Fibroblast of skin of back (primary cell): ENCODE measurements at regions not wholly inside any gene's neighbourhood (a gene's known extent, or its start where the extent isn't known, plus 50 kb on each side); places are given as distances from the start of the nearest gene placed in this dataset.

Source experiments
- DNase-seq: peaks from one replicate; pipeline ENCODE4 v3.0.0-alpha.2; 2013

DNA sequence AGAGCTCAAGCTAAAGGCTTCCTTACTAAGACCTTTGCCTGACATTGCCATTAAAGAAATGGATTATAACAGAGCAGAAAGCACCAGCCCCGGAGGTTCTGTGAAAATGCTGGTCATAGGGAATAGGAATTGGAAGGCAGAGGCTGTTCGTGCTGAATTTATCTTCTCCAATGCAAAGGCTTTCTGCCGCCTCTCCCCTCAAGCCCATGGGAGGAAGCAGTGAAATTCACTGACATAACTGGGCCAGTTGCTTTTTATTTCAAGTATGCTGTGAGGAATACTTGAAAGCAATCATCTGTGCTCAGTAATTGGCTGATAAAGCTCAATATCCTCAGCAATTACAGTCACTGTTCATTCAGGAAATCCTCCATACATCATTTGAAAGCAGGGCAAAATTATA lies 85.4 kb upstream of the LINC00305 start:
- DNase-seq = no peak

DNA sequence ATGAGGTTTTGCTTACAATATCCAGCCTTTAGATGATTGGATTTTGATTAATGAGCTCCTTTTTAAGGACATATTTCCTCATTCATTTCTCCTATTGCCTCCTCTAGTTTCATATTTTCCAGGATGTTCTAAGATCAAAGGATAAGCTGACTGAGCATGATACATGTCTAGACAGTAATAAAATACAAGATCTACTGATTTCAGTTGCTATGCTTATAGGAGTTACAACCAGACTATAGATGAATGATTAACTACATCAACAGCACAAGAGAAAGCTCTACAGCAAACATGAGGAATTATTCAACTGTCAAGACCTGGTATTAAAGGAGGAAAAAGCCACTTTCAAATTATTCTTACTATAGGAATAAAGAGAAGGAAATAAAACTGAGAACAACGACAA lies 85.0 kb upstream of the LINC00305 start:
- no peak for DNase-seq

DNA sequence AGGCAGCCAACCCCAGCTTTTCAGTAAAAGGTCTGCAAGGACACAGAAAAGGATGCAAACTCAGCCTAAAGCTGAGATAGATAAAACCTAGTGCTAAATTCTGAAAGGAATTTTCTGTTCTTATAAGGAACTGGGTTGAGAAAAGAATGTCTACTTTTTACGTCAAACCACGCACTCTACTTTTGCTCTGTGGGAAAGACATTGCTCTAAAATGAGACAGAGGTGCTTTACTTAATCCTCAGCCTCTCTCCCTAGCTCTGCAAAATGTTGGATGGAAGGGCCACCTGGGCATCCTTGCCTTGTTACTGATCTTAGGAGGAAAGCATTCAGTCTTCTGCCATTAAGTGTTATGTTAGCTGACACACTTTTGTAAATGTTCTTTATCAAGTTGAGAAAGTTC lies 72.1 kb upstream of the LINC00305 start:
- no peak for DNase-seq

DNA sequence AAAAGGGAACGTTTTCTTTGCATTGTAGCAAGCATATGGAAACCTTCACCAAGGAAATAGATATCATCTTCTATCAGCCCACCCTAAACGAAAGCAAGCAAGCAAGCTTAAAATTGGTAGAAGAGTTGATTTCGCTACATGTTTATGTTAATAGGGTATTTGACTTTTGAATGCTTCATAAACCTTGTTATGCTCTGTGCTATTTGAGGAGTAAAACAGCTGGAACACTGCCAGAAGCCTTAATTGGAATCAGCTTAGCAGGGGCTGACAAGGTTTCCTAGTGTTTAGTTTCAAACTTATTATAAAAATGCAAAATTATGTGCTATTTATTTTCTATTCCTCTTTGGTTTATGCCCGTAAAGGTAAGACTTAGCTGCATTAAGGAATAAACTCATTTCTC lies 70.6 kb upstream of the LINC00305 start:
- no peak for DNase-seq

DNA sequence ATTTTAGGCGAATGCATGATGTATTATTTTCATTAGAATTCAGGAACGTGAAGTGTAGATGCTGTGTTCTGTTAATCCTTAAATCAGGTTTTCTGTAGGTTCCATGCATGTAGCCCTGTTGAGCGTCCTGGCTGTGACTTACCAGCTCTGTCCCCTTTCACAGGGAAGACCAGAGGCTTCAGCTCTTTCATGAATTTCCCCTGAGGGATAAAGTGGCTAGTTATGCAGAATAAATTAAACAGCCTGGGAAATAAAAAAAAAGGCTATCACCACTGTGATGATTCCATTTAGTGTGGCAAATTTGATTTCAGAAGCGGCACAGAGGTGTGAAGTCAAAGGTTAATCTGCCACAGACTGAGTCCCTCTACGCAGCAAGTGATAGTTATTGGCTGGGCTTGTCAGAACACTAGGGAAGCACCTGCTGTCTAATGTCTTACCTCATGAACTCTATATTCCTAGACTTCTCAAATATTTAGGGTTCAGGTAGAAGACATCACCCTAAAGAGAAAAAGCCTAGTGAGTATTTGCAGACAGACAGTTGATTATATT lies 61.6 kb upstream of the LINC00305 start:
- DNase-seq = no peak

DNA sequence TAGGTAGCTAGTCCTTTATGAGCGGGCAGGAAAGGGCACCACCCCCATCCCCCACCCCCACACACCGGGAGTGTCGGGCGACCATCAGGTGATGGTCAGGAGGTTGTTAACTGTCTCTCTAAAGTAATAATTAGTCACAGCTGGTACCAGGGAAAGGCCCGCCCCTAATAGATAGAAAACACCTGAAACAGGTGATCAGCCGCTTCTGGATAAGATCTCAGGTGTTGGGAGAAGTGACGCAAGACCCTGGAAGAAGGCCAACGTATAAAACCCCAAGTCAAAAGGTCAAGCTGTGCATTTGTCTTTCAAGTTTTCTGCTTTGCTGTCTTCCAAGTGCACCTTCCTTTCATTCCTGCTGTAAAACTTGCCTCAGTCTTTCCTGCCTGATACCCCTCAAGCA lies 59.6 kb upstream of the LINC00305 start:
- DNase-seq = no peak

DNA sequence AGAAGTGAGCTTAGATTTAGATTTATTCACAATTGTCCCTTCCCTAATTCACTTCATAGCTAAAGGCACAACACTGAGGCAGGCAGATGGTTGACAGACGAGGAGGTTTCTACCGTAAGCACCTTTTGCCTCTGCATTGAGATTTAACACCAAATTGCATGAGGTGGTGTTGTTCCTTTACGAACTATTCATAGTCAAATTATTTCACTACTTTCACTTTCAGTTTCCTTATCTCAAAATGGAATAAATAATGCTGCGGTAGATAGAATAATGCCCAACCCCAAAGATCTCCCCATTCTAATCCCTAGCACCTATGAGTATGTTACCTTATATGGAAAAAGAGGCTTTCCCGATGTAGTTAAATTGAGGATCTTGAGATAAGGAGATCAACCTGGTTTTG lies 58.9 kb upstream of the LINC00305 start:
- no peak for DNase-seq

DNA sequence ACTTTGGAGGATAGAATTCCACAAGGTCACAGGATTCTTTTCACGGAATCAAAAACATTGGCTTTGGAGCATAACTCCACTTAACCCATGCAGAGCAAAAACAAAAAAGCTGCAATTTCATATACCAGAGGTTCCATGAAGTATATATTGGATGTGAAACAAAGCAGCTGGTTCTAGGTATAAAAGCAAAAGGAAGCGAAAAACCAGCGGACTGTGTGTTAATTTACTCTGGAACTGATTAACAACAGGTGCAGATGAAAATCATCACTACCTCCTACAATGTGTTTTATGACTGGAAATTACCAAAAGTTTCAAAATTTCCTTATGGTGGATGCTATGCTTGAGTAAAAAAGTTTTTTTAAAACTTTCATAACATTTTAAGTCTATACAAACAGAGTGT lies 54.4 kb upstream of the LINC00305 start:
- no peak for DNase-seq

DNA sequence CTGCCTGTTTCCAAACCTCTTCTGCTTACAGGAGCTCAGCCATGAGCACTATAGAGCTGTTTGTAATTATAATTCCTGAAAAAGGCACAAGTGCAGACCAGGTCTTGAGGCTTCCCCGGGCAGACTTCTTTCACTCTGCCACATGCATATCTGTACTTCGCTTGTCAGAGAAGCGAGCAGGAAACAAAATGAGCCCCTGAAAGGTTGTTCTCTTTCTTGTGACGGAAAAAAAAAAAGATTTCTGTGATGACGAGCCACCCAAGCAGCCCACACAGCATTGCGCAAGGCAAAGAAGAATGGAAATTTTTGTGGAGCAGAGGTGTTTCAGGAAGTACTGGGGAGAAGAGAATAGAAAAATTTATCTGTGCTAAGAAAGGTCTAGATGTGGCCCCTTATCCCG lies 54.0 kb upstream of the LINC00305 start:
- DNase-seq = peak; percentile 4

DNA sequence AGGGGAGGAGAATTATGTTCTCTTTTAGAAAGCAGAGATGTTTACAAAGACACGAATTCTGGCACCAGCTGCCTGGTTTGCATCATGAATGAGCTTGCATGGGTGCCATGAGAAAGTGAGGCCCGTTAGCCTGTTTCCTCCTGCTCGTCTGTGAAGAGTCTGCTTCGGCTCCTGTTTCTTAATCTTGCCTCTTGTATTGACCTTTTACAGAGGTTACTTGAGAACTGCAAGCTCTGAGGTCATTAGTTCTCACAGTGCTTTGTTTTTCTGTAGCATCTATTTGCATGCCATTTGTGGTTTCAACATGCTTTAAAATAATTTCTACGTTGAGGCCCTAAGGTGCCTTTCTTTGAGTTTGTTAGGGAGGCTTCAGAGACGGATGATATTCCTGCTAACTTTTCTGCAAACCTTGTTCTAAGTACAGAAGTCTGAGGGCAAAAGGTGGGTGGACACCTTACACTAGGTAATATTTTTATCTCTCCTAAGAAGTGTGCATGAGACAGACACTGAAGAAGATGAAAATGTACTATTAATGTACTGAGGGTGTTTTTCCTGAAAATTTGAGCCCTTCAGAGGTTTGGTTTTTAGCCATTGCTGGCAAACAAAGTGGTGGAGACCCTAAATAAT lies 53.4 kb upstream of the LINC00305 start:
- no peak for DNase-seq

DNA sequence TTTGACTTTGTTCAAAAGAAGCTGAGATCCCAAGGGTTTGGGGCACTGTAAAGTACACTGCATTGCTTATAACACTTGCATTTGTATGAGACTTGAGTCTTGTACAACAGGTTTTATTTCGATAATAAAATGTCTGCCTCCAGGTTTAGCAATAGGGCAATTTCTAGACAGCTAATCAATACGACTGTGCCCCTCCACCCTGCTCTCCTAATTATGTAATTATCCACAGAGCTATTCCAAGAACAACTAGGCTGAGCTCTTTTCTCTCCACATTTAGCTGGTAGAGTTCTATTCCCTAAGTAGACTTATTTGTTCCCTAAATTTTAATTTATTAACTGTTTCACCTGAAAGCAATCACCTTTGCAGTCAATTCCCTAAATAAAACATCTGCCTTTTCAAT lies 52.9 kb upstream of the LINC00305 start:
- DNase-seq = no peak

DNA sequence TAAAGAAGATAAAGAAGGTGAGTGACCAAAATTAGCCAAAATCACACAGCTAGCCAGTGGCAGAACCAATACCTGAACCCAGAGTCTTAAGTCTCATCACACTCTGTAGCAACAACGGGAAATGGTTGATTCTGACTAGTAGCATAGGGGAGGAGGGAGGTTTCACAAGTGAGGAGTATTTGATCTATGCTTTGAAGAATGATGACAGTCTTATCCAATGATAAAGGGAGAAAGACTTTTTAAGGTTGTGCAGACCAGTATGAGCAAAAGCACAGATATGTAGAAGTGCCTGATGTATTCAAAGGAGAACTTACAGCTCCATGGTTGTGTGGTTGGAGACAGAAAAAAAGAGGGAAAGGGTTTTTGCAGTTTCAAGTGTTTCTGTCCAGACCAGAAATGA lies 50.7 kb upstream of the LINC00305 start:
- no peak for DNase-seq
